GM12873 (cell line): ENCODE measurements at regions not wholly inside any gene's neighbourhood (a gene's known extent, or its start where the extent isn't known, plus 50 kb on each side); places are given as distances from the start of the nearest gene placed in this dataset.

Experiments
- TF ChIP-seq, protein P1 (sequence below): IDR thresholded peaks from 2 replicates; pipeline ENCODE4 v1.5.1; 2012; ENCODE audit warnings: low read depth, mild to moderate bottlenecking, moderate library complexity, low read length, control low read depth; ENCODE audit not compliant: insufficient read depth; ENCODE audit errors: missing control alignments

DNA sequence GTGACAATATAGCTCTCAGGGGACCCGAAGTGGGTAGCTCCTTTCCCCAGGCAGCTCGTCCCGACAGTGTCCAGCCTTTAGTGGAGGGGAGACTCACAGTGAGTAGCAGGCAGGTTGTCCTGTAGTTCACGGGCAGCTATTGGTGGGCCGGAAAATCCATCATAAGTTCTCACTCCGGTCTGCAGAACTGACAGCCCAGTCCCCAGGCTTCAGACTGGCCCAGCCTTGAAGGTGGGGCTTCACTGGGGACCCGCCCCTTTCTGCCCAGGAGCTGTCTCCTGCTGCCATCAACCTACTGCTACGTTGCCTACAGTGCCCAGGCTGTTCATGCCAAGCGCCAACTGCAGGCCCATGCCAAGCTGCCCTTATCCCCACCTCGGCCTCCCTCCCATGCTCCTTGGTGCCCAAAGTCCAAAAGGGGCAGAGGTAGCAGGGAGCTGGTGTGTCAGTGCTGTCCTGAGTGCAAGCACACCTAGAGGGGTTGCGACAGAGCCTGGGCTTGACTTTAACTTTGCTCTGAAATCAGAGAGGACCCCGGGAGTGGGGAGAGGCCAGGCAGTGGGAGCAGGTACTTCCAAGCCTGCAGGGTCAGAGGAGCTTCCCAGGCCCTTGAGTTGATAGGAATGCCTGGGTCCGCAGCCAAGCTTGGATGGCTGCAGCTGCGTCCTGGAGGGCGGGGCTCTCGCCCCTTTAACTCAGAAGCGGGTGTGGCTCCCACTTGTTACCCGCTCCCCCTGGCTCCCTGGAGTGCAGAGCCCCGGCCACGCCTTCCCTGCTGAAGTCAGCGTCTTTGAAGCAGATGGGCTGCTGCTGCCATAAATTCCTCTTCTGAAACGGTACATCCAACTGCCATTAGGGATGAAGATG lies 1144.3 kb upstream of the NCAM2 start:
- TF ChIP-seq, protein P1, sequence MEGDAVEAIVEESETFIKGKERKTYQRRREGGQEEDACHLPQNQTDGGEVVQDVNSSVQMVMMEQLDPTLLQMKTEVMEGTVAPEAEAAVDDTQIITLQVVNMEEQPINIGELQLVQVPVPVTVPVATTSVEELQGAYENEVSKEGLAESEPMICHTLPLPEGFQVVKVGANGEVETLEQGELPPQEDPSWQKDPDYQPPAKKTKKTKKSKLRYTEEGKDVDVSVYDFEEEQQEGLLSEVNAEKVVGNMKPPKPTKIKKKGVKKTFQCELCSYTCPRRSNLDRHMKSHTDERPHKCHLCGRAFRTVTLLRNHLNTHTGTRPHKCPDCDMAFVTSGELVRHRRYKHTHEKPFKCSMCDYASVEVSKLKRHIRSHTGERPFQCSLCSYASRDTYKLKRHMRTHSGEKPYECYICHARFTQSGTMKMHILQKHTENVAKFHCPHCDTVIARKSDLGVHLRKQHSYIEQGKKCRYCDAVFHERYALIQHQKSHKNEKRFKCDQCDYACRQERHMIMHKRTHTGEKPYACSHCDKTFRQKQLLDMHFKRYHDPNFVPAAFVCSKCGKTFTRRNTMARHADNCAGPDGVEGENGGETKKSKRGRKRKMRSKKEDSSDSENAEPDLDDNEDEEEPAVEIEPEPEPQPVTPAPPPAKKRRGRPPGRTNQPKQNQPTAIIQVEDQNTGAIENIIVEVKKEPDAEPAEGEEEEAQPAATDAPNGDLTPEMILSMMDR, result no peak

DNA sequence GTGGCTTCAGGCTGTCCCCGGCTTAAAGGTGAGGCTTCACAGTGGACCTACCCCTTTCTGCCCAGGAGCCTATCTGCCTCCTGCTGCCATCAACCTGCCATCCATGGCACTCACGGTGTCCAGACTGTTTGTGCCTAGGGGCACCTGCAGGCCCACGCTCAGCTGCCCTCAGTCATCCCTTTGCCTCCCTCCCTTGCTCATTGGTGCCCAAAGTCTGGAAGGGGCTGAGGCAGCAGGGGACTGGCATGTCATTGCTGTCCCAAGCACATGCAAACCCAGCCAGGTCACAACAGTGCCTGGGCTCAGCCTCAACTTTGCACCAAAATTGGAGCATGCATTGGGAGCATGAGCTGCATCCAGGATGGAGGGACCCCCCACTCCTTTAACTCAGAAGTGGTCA lies 1142.7 kb upstream of the NCAM2 start:
- TF ChIP-seq, protein P1, result no peak

DNA sequence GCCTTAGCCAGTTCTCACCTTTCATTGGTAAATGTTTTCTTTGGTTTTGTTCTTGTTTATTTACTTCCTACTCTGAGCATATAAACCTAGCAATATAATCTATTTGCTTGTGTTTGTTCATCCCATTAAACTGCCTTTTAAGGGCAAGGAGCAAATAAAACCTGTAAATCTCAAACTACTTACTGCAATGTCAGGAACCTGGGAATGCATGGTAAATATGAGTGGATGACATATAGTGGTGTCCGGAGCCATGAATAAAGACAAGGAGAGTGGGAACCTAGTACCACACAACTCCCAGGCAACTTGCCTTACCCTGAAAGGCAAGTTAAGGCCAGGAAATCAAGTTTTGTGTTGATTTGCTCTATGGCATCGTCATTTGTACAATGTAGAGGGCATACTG lies 1133.7 kb upstream of the NCAM2 start:
- TF ChIP-seq, protein P1, result no peak

DNA sequence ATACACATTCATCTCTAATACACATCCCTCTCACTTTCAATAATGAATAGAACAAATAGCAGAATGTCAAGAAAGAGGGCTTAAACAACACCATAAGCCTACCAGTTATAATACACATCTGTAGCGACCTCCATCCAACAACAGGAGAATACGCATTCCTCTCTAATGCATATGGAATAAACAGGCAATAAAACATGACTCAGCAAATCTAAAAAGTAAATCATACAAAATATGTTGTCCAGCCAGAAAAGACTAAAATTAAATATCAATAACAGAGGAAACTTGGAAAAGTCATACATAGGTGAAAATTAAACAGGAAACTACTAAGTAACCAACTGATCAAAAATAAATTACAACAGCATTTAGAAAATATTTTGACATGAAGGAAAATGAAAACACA lies 1127.5 kb upstream of the NCAM2 start:
- TF ChIP-seq, protein P1, result no peak

DNA sequence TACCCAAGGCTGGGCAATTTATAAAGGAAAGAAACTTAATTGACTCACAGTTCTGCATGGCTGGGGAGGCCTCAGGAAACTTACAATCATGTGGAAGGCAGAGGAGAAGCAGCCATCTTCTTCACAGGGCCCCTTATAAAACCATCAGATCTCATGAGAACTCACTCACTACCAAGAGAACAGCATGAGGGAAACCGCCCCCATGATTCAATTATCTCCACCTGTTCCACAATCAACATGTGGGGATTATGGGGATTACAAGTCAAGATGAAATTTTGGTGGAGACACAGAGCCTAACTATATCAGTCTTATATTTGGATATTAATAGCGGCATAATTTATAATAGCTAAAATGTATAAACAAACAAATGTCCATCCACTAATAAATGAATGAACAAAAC lies 1123.7 kb upstream of the NCAM2 start:
- TF ChIP-seq, protein P1, result no peak

DNA sequence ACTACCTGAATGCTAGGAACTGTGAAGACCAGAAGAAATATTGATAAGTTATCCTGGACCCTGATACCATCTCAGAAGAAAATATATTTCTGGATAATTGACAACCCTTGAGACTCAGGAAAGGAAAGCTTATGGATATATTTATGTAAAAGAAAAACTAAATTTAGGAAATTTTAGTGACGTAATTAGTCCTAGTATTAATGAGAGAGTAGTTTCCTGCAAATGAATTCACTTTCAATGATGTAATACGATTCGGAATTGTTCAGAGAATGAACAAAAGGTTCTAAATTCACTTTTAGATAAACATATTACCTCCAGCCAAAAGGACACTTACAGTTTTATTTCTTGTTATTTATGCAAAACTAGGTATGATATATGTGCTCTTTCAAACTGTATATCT lies 1120.1 kb upstream of the NCAM2 start:
- TF ChIP-seq, protein P1, result no peak

DNA sequence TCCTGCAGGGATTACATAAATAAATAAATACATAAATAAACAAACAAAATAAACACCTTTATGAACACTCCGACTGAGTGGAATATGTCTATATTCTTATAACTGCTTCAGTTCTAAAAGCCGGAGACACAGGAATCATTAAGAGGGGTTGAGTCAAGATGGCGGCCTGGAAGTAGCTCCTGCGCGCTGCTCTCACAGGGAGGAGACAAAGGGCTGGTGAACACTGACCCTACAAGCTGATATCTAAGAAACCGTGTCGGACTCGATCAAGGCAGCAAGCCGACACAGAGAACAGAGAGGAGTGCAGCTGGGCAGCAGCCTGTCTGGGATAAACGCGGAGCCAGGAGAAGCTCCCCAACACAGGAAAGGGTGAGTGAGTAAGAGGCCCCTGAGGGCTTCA lies 1098.6 kb upstream of the NCAM2 start:
- TF ChIP-seq, protein P1, result no peak
